Naive thymus-derived CD8-positive, alpha-beta T cell (primary cell): ENCODE measurements at regions not wholly inside any gene's neighbourhood (a gene's known extent, or its start where the extent isn't known, plus 50 kb on each side); places are given as distances from the start of the nearest gene placed in this dataset.

ENCODE experiments used
- ATAC-seq, 2 donors: fragments of 150-1000 bp; cut with Tn5 transposase in 1 of 2; sonication (Bioruptor Pico), chemical (Tn5 transposase) in 1 of 2; 1 replicate in 1 of 2; 2 replicates in 1 of 2; pipeline ENCODE4 v1.10.0; 2021; ENCODE audit warnings: mild to moderate bottlenecking in 2 of 2, moderate library complexity in 2 of 2
- POLR2A ChIA-PET: fragments of 350-600 bp; sonication (Branson Sonifier 250); formaldehyde crosslinking; loops from one replicate; lab custom pipeline; 2021; ENCODE audit warnings: antibody characterized with exemption; lab: Charles Lee
- DNase-seq, 10 donors: peaks; one replicate each; pipeline versions ENCODE4 v3.0.0 to v3.0.0-alpha.2; 2020 to 2022
- H3K27ac Mint-ChIP-seq, 10 donors: one replicate each; pipeline ENCODE4 v1.8.0; 2020 to 2022; ENCODE audit warnings: mild to moderate bottlenecking in 10 of 10, mixed read lengths in 10 of 10, moderate library complexity in 4 of 10, inconsistent platforms in 1 of 10
- H3K27me3 Mint-ChIP-seq, 5 donors: one replicate each; pipeline ENCODE4 v1.8.0; 2021 to 2022; ENCODE audit warnings: mixed read lengths in 5 of 5
- H3K36me3 Mint-ChIP-seq, 3 donors: one replicate each; pipeline ENCODE4 v1.8.0; 2020 to 2022; ENCODE audit warnings: mixed read lengths in 3 of 3, mild to moderate bottlenecking in 2 of 3, inconsistent platforms in 1 of 3
- H3K4me1 Mint-ChIP-seq, 4 donors: one replicate each; pipeline ENCODE4 v1.8.0; 2021 to 2022; ENCODE audit warnings: mixed read lengths in 4 of 4
- H3K4me3 Mint-ChIP-seq, 10 donors: one replicate each; pipeline ENCODE4 v1.8.0; 2020 to 2022; ENCODE audit warnings: mild to moderate bottlenecking in 10 of 10, mixed read lengths in 10 of 10, moderate library complexity in 6 of 10, inconsistent platforms in 1 of 10
- H3K9me3 Mint-ChIP-seq, 9 donors: one replicate each; pipeline ENCODE4 v1.8.0; 2020 to 2022; ENCODE audit warnings: mixed read lengths in 9 of 9, mild to moderate bottlenecking in 3 of 9, inconsistent platforms in 1 of 9, moderate library complexity in 1 of 9

GRCh38 chr7:26483843-26484242 lies 192.2 kb downstream of the SNX10 start:
- POLR2A ChIA-PET: no interaction called here
- DNase-seq (no peak), ATAC-seq (no peak)
- no peak overlapping the region for H3K4me3 Mint-ChIP-seq
- H3K27ac Mint-ChIP-seq: no peak overlapping the region
- no peaks in the 10 kb centered on the region for H3K9me3 Mint-ChIP-seq
- H3K4me1 Mint-ChIP-seq: no peaks in the 10 kb centered on the region
- no peaks in the 10 kb centered on the region for H3K36me3 Mint-ChIP-seq
- H3K27me3 Mint-ChIP-seq: peaks cover 4 to 26% (median 13%) of the 10 kb centered on the region in 5 donors

GRCh38 chr7:26485367-26485934 lies 193.8 kb downstream of the SNX10 start:
- Mint-ChIP-seq H3K27me3 (peaks cover 4 to 26% (median 9%) of the 10 kb centered on the region in 5 donors), H3K27ac (no peak overlapping the region), H3K9me3 (no peaks in the 10 kb centered on the region), H3K4me3 (no peak overlapping the region), H3K36me3 (no peaks in the 10 kb centered on the region), H3K4me1 (no peaks in the 10 kb centered on the region)
- POLR2A ChIA-PET: no interaction called here
- ATAC-seq (no peak), DNase-seq (no peak)

- DNase-seq (no peak), ATAC-seq (no peak)
- no peak overlapping the region for H3K4me3 Mint-ChIP-seq
- POLR2A ChIA-PET: no interaction called here
- H3K36me3 Mint-ChIP-seq: no peaks in the 10 kb centered on the region
- no peaks in the 10 kb centered on the region for H3K4me1 Mint-ChIP-seq
- no peak overlapping the region for H3K27ac Mint-ChIP-seq
- H3K9me3 Mint-ChIP-seq: no peaks in the 10 kb centered on the region
- peaks cover 4 to 26% (median 9%) of the 10 kb centered on the region in 5 donors for H3K27me3 Mint-ChIP-seq
Measured at GRCh38 chr7:26486153-26486552, 194.5 kb downstream of the SNX10 start.

GRCh38 chr7:26487780-26488515 lies 196.3 kb downstream of the SNX10 start:
- Mint-ChIP-seq H3K4me1 (no peaks in the 10 kb centered on the region), H3K9me3 (no peaks in the 10 kb centered on the region), H3K27me3 (peaks cover 4 to 22% (median 12%) of the 10 kb centered on the region in 5 donors), H3K27ac (no peak overlapping the region), H3K36me3 (no peaks in the 10 kb centered on the region), H3K4me3 (no peak overlapping the region)
- POLR2A ChIA-PET: no interaction called here
- no peak for ATAC-seq
- no peak for DNase-seq

GRCh38 chr7:26489391-26489790 lies 197.7 kb downstream of the SNX10 start:
- DNase-seq (no peak), ATAC-seq (no peak)
- no peak overlapping the region for H3K4me3 Mint-ChIP-seq
- POLR2A ChIA-PET: no interaction called here
- H3K27ac Mint-ChIP-seq: no peak overlapping the region
- H3K27me3 Mint-ChIP-seq: peaks cover 2 to 12% (median 8%) of the 10 kb centered on the region in 5 donors
- no peaks in the 10 kb centered on the region for H3K36me3 Mint-ChIP-seq
- no peaks in the 10 kb centered on the region for H3K9me3 Mint-ChIP-seq
- no peaks in the 10 kb centered on the region for H3K4me1 Mint-ChIP-seq

- Mint-ChIP-seq H3K27me3 (peaks cover 2 to 12% (median 10%) of the 10 kb centered on the region in 5 donors), H3K4me1 (no peaks in the 10 kb centered on the region), H3K27ac (no peak overlapping the region), H3K36me3 (no peaks in the 10 kb centered on the region), H3K9me3 (no peaks in the 10 kb centered on the region), H3K4me3 (no peak overlapping the region)
- DNase-seq (no peak), ATAC-seq (no peak)
- POLR2A ChIA-PET: no interaction called here
Measured at GRCh38 chr7:26489906-26490639, 198.4 kb downstream of the SNX10 start.

- Mint-ChIP-seq H3K36me3 (no peaks in the 10 kb centered on the region), H3K4me1 (no peaks in the 10 kb centered on the region), H3K9me3 (no peaks in the 10 kb centered on the region), H3K27ac (no peak overlapping the region), H3K4me3 (no peak overlapping the region), H3K27me3 (peaks cover 2 to 12% (median 10%) of the 10 kb centered on the region in 5 donors)
- ATAC-seq: no peak
- POLR2A ChIA-PET: no interaction called here
- DNase-seq: no peak
Measured at GRCh38 chr7:26490640-26491624, 199.3 kb downstream of the SNX10 start.

- Mint-ChIP-seq H3K36me3 (no peaks in the 10 kb centered on the region), H3K27ac (no peak overlapping the region), H3K4me1 (no peaks in the 10 kb centered on the region), H3K9me3 (no peaks in the 10 kb centered on the region), H3K4me3 (no peak overlapping the region), H3K27me3 (peaks cover 2 to 12% (median 10%) of the 10 kb centered on the region in 5 donors)
- POLR2A ChIA-PET: no interaction called here
- ATAC-seq (no peak), DNase-seq (no peak)
Measured at GRCh38 chr7:26492816-26493215, 201.2 kb downstream of the SNX10 start.

GRCh38 chr7:26493737-26494428 lies 202.2 kb downstream of the SNX10 start:
- Mint-ChIP-seq H3K4me3 (no peak overlapping the region), H3K36me3 (no peaks in the 10 kb centered on the region), H3K9me3 (no peaks in the 10 kb centered on the region), H3K27me3 (peaks cover 0 to 6% (median 2%) of the 10 kb centered on the region in 5 donors), H3K4me1 (no peaks in the 10 kb centered on the region), H3K27ac (no peak overlapping the region)
- DNase-seq (no peak), ATAC-seq (no peak)
- POLR2A ChIA-PET: no interaction called here

- ATAC-seq: no peak
- POLR2A ChIA-PET: interaction anchor here (0.5 kb wide), 1 partner anchor 8 kb away, joined by 3 read pairs; no protein-coding TSS in a partner anchor
- DNase-seq: no peak
- H3K9me3 Mint-ChIP-seq: no peaks in the 10 kb centered on the region
- no peak overlapping the region for H3K4me3 Mint-ChIP-seq
- H3K27ac Mint-ChIP-seq: no peak overlapping the region
- no peaks in the 10 kb centered on the region for H3K36me3 Mint-ChIP-seq
- H3K27me3 Mint-ChIP-seq: peaks cover 0 to 6% (median 0%) of the 10 kb centered on the region in 5 donors
- H3K4me1 Mint-ChIP-seq: no peaks in the 10 kb centered on the region
Measured at GRCh38 chr7:26495569-26495968, 203.9 kb downstream of the SNX10 start.

GRCh38 chr7:26497801-26498596 lies 206.3 kb downstream of the SNX10 start:
- H3K4me3 Mint-ChIP-seq: no peak overlapping the region
- peaks cover 0 to 6% (median 2%) of the 10 kb centered on the region in 5 donors for H3K27me3 Mint-ChIP-seq
- no peak overlapping the region for H3K27ac Mint-ChIP-seq
- no peaks in the 10 kb centered on the region for H3K4me1 Mint-ChIP-seq
- ATAC-seq: no peak
- POLR2A ChIA-PET: no interaction called here
- no peaks in the 10 kb centered on the region for H3K36me3 Mint-ChIP-seq
- no peak for DNase-seq
- H3K9me3 Mint-ChIP-seq: no peaks in the 10 kb centered on the region
